ENCODE measurements at regions not wholly inside any gene's neighbourhood (a gene's known extent, or its start where the extent isn't known, plus 50 kb on each side); places are given as distances from the start of the nearest gene placed in this dataset.

GRCh38 chr4:23097251-23097650, 404.5 kb downstream of the GBA3 start:
- TF ChIP-seq POLR2A (IDR thresholded peaks at IDR 0.05; ENCODE audit: low read depth, low read length) (no peak), CTCF (conservative IDR thresholded peaks at IDR 0.05; ENCODE audit: low read depth, low read length) (no peak), MAZ (IDR thresholded peaks at IDR 0.05; ENCODE audit: borderline replicate concordance, low read depth, low read length) (no peak), RAD21 (IDR thresholded peaks at IDR 0.05; ENCODE audit: low read length) (no peak), CEBPB (IDR thresholded peaks at IDR 0.05; ENCODE audit: low read depth, low read length) (no peak), MXI1 (IDR thresholded peaks at IDR 0.05; ENCODE audit: borderline replicate concordance, low read depth, low read length) (no peak), USF2 (IDR thresholded peaks at IDR 0.05; ENCODE audit: low read depth, low read length) (no peak), ELK1 (IDR thresholded peaks at IDR 0.05; ENCODE audit: borderline replicate concordance, low read depth, low read length) (no peak), RFX5 (IDR thresholded peaks at IDR 0.05; ENCODE audit: low read depth, low read length) (no peak), CHD1 (IDR thresholded peaks at IDR 0.05; ENCODE audit: low read depth, low read length) (no peak), MAFK (IDR thresholded peaks at IDR 0.05; ENCODE audit: low read depth, low read length) (no peak), SMC3 (IDR thresholded peaks at IDR 0.05; ENCODE audit: low read depth, low read length) (no peak), NFE2L2 (IDR thresholded peaks at IDR 0.05; ENCODE audit: low read depth, low read length) (no peak), BHLHE40 (IDR thresholded peaks at IDR 0.05; ENCODE audit: low read depth, low read length) (no peak)
